ENCODE measurements at regions not wholly inside any gene's neighbourhood (a gene's known extent, or its start where the extent isn't known, plus 50 kb on each side); places are given as distances from the start of the nearest gene placed in this dataset.

GRCh38 chr4:138086611-138087041, 155.5 kb downstream of the SLC7A11 start:
- H3K27ac ChIP-seq (ENCODE audit: poor library complexity, severe bottlenecking): no peak overlapping the region
- no peaks in the 10 kb centered on the region for H3K36me3 ChIP-seq (ENCODE audit: low read depth)
- ATAC-seq (ENCODE audit: low read depth): no peak
- H3K4me1 ChIP-seq (ENCODE audit: insufficient read depth, poor library complexity, severe bottlenecking): no peaks in the 10 kb centered on the region
- H3K27me3 ChIP-seq (ENCODE audit: insufficient read depth, poor library complexity, severe bottlenecking): no peaks in the 10 kb centered on the region
- no peaks in the 10 kb centered on the region for H3K9me3 ChIP-seq (ENCODE audit: severe bottlenecking)
- no peak for DNase-seq (ENCODE audit: low spot score)
- H3K4me3 ChIP-seq (ENCODE audit: severe bottlenecking): no peak overlapping the region
- TF ChIP-seq CTCF (IDR thresholded peaks at IDR 0.05; ENCODE audit: poor library complexity, severe bottlenecking): no peak

GRCh38 chr4:138085736-138086305, 156.3 kb downstream of the SLC7A11 start:
- TF ChIP-seq CTCF (IDR thresholded peaks at IDR 0.05; ENCODE audit: poor library complexity, severe bottlenecking): no peak
- Histone ChIP-seq H3K4me1 (ENCODE audit: insufficient read depth, poor library complexity, severe bottlenecking) (no peaks in the 10 kb centered on the region), H3K36me3 (ENCODE audit: low read depth) (no peaks in the 10 kb centered on the region), H3K27ac (ENCODE audit: poor library complexity, severe bottlenecking) (no peak overlapping the region), H3K4me3 (ENCODE audit: severe bottlenecking) (no peak overlapping the region), H3K9me3 (ENCODE audit: severe bottlenecking) (no peaks in the 10 kb centered on the region), H3K27me3 (ENCODE audit: insufficient read depth, poor library complexity, severe bottlenecking) (no peaks in the 10 kb centered on the region)
- ATAC-seq (ENCODE audit: low read depth): no peak
- no peak for DNase-seq (ENCODE audit: low spot score)

GRCh38 chr4:138078751-138079520, 163.2 kb downstream of the SLC7A11 start:
- no peak overlapping the region for H3K27ac ChIP-seq (ENCODE audit: poor library complexity, severe bottlenecking)
- DNase-seq (ENCODE audit: low spot score) (no peak), ATAC-seq (ENCODE audit: low read depth) (no peak)
- H3K36me3 ChIP-seq (ENCODE audit: low read depth): no peaks in the 10 kb centered on the region
- no peak overlapping the region for H3K4me3 ChIP-seq (ENCODE audit: severe bottlenecking)
- H3K4me1 ChIP-seq (ENCODE audit: insufficient read depth, poor library complexity, severe bottlenecking): no peaks in the 10 kb centered on the region
- no peak for TF ChIP-seq CTCF (IDR thresholded peaks at IDR 0.05; ENCODE audit: poor library complexity, severe bottlenecking)
- H3K9me3 ChIP-seq (ENCODE audit: severe bottlenecking): no peaks in the 10 kb centered on the region
- no peaks in the 10 kb centered on the region for H3K27me3 ChIP-seq (ENCODE audit: insufficient read depth, poor library complexity, severe bottlenecking)

- H3K27ac ChIP-seq (ENCODE audit: poor library complexity, severe bottlenecking): no peak overlapping the region
- no peaks in the 10 kb centered on the region for H3K27me3 ChIP-seq (ENCODE audit: insufficient read depth, poor library complexity, severe bottlenecking)
- no peak for ATAC-seq (ENCODE audit: low read depth)
- no peaks in the 10 kb centered on the region for H3K9me3 ChIP-seq (ENCODE audit: severe bottlenecking)
- no peak for DNase-seq (ENCODE audit: low spot score)
- H3K4me1 ChIP-seq (ENCODE audit: insufficient read depth, poor library complexity, severe bottlenecking): no peaks in the 10 kb centered on the region
- H3K36me3 ChIP-seq (ENCODE audit: low read depth): no peaks in the 10 kb centered on the region
- no peak overlapping the region for H3K4me3 ChIP-seq (ENCODE audit: severe bottlenecking)
- no peak for TF ChIP-seq CTCF (IDR thresholded peaks at IDR 0.05; ENCODE audit: poor library complexity, severe bottlenecking)
These were observed 163.9 kb downstream of the SLC7A11 start for GRCh38 chr4:138078253-138078652.

GRCh38 chr4:138076561-138076960, 165.6 kb downstream of the SLC7A11 start:
- Histone ChIP-seq H3K27me3 (ENCODE audit: insufficient read depth, poor library complexity, severe bottlenecking) (no peaks in the 10 kb centered on the region), H3K4me3 (ENCODE audit: severe bottlenecking) (no peak overlapping the region), H3K9me3 (ENCODE audit: severe bottlenecking) (no peaks in the 10 kb centered on the region), H3K27ac (ENCODE audit: poor library complexity, severe bottlenecking) (no peak overlapping the region), H3K4me1 (ENCODE audit: insufficient read depth, poor library complexity, severe bottlenecking) (no peaks in the 10 kb centered on the region), H3K36me3 (ENCODE audit: low read depth) (no peaks in the 10 kb centered on the region)
- ATAC-seq (ENCODE audit: low read depth) (no peak), DNase-seq (ENCODE audit: low spot score) (no peak)
- no peak for TF ChIP-seq CTCF (IDR thresholded peaks at IDR 0.05; ENCODE audit: poor library complexity, severe bottlenecking)

Data from RWPE2 (cell line).